Left lung (tissue), 4 donors: ENCODE measurements at regions not wholly inside any gene's neighbourhood (a gene's known extent, or its start where the extent isn't known, plus 50 kb on each side); places are given as distances from the start of the nearest gene placed in this dataset.

Experiments used
- ATAC-seq: fragments of 200-7000 bp; cut with Tn5 transposase; one replicate; pipeline ENCODE4 v1.9.1; 2020; ENCODE audit warnings: moderate library complexity
- DNase-seq, 4 donors: peaks; one replicate each; pipeline ENCODE4 v3.0.0-alpha.2; 2013 to 2020
- H3K27ac ChIP-seq, 2 donors: fragments of 200-600 bp; sonication (generic) in 1 of 2; one replicate each; pipeline versions ENCODE4 v1.5.0 to v1.8.0; 2020 to 2021
- H3K27me3 ChIP-seq, 2 donors: fragments of 200-600 bp; sonication (generic) in 1 of 2; one replicate each; pipeline versions ENCODE4 v1.5.0 to v1.8.0; 2020 to 2021
- H3K36me3 ChIP-seq, 2 donors: fragments of 200-600 bp; sonication (generic) in 1 of 2; one replicate each; pipeline versions ENCODE4 v1.5.0 to v1.8.0; 2020 to 2021
- H3K4me1 ChIP-seq, 2 donors: fragments of 200-600 bp; one replicate each; pipeline ENCODE4 v1.8.0; 2021
- H3K4me3 ChIP-seq, 2 donors: fragments of 200-600 bp; sonication (generic) in 1 of 2; one replicate each; pipeline versions ENCODE4 v1.5.0 to v1.8.0; 2020 to 2021; ENCODE audit warnings: mild to moderate bottlenecking in 1 of 2
- H3K9me3 ChIP-seq, 2 donors: fragments of 200-600 bp; sonication (generic) in 1 of 2; one replicate each; pipeline versions ENCODE4 v1.5.0 to v1.8.0; 2020 to 2021
- CTCF ChIP-seq, 2 donors: fragments of 200-600 bp; sonication (generic) in 1 of 2; IDR thresholded peaks; one replicate each; pipeline versions ENCODE4 v1.5.0 to v1.8.0; 2021; ENCODE audit warnings: antibody characterized with exemption in 2 of 2
- intact Hi-C, 2 donors: fragments of 100-400 bp; cut with DNase I; formaldehyde crosslinking; loops; one replicate each; pipeline versions ENCODE4 v1.11.2 to v1.14.2; 2022
- donor health status: DM: no; HTN: yes; CAD: no.
- donor health status: DM: no; HTN: no; CAD: no.

- intact Hi-C loops: no loop called here
- no peaks in the 10 kb centered on the region for H3K9me3 ChIP-seq
- ATAC-seq (no peak), DNase-seq (no peak)
- no peaks in the 10 kb centered on the region for H3K27me3 ChIP-seq
- H3K4me3 ChIP-seq: no peak overlapping the region
- TF ChIP-seq CTCF (IDR thresholded peaks at IDR 0.05): no peak
- H3K36me3 ChIP-seq: no peaks in the 10 kb centered on the region
- no peaks in the 10 kb centered on the region for H3K4me1 ChIP-seq
- H3K27ac ChIP-seq: no peak overlapping the region
Measured at GRCh38 chr6:82035526-82035925, 212.0 kb downstream of the IBTK start.

GRCh38 chr6:82033631-82034211 is 213.8 kb downstream of the IBTK start:
- intact Hi-C loops: no loop called here
- Histone ChIP-seq H3K27ac (no peak overlapping the region), H3K27me3 (no peaks in the 10 kb centered on the region), H3K36me3 (no peaks in the 10 kb centered on the region), H3K4me3 (no peak overlapping the region), H3K9me3 (no peaks in the 10 kb centered on the region), H3K4me1 (no peaks in the 10 kb centered on the region)
- DNase-seq (peak in 2 of 4 donors; percentile 73 to 87), ATAC-seq (peak; percentile 42)
- no peak for TF ChIP-seq CTCF (IDR thresholded peaks at IDR 0.05)

DNA sequence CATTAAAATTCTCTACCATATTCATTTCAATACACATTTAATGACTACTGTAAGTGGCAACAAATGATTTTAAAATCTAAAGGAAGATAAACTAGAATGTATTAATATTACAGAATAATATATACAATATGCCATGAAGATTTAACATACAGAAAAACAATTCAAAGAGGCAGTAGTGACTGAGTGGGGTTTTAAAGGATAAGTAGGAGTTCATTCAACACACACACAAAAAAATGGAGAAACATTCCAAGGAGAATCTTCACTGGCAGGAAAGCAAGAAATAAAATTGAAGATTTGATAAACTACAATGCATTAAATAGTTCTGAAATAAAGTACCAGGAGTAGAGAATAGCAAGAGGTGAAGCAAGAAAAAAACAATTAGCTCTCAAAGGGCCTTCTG is 215.1 kb downstream of the IBTK start:
- intact Hi-C loops: no loop called here
- no peaks in the 10 kb centered on the region for H3K27me3 ChIP-seq
- H3K4me3 ChIP-seq: no peak overlapping the region
- no peaks in the 10 kb centered on the region for H3K4me1 ChIP-seq
- ATAC-seq (no peak), DNase-seq (no peak)
- H3K36me3 ChIP-seq: no peaks in the 10 kb centered on the region
- no peak overlapping the region for H3K27ac ChIP-seq
- TF ChIP-seq CTCF (IDR thresholded peaks at IDR 0.05): no peak
- H3K9me3 ChIP-seq: no peaks in the 10 kb centered on the region

- Histone ChIP-seq H3K27ac (no peak overlapping the region), H3K36me3 (no peaks in the 10 kb centered on the region), H3K9me3 (no peaks in the 10 kb centered on the region), H3K4me3 (no peak overlapping the region), H3K27me3 (no peaks in the 10 kb centered on the region), H3K4me1 (no peaks in the 10 kb centered on the region)
- intact Hi-C loops: no loop called here
- DNase-seq (no peak), ATAC-seq (no peak)
- TF ChIP-seq CTCF (IDR thresholded peaks at IDR 0.05): no peak
Measured at GRCh38 chr6:82030761-82031503, 216.6 kb downstream of the IBTK start.

DNA sequence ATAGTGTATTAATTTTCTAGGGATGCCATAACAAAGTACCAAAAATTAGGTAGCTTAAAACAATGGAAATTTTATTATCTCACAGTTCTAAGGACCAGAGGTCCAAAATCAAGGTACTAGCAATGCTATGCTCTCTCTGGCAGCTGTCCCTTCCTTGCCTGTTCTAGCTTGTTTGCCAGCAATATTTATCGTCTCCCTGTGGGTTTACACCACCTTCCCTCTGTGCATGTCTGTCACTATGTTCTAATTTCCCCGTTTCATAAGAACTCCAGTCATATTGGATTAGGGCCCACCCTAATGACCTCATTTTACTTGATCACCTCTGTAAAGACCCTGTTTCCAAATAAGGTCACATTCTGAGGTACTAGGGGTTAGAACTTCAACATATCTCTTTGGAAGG is 217.2 kb downstream of the IBTK start:
- Histone ChIP-seq H3K9me3 (no peaks in the 10 kb centered on the region), H3K4me1 (no peaks in the 10 kb centered on the region), H3K27me3 (no peaks in the 10 kb centered on the region), H3K36me3 (no peaks in the 10 kb centered on the region), H3K27ac (no peak overlapping the region), H3K4me3 (no peak overlapping the region)
- no peak for TF ChIP-seq CTCF (IDR thresholded peaks at IDR 0.05)
- intact Hi-C loops: no loop called here
- ATAC-seq: no peak
- no peak for DNase-seq
